SK-N-SH treated with all-trans-retinoic acid at 6 μM for 48 hours (cell line): ENCODE measurements at regions not wholly inside any gene's neighbourhood (a gene's known extent, or its start where the extent isn't known, plus 50 kb on each side); places are given as distances from the start of the nearest gene placed in this dataset.

ENCODE experiments used
- ATAC-seq: fragments of 200-7000 bp; cut with Tn5 transposase; 3 replicates; pipeline ENCODE4 v1.9.1; 2020; ENCODE audit warnings: mild to moderate bottlenecking, moderate library complexity
- ARNTL ChIP-seq: fragments of 450-650 bp; formaldehyde crosslinking; IDR thresholded peaks from 2 replicates; pipeline ENCODE4 v1.5.0; 2020; ENCODE audit warnings: low read depth, mild to moderate bottlenecking, moderate library complexity, borderline replicate concordance
- BACH2 ChIP-seq: fragments of 250-450 bp; sonication (Bioruptor Pico); IDR thresholded peaks from 2 replicates; pipeline ENCODE4 v1.9.0; 2021; ENCODE audit warnings: mild to moderate bottlenecking, borderline replicate concordance
- CREB5 ChIP-seq: fragments of 250-450 bp; sonication (Bioruptor Pico); IDR thresholded peaks from 2 replicates; pipeline ENCODE4 v1.5.1; 2020; ENCODE audit warnings: low read depth, mild to moderate bottlenecking, moderate library complexity
- CSDC2 ChIP-seq: fragments of 250-450 bp; sonication (Bioruptor Pico); IDR thresholded peaks from 2 replicates; pipeline ENCODE4 v1.5.0; 2020; ENCODE audit warnings: mild to moderate bottlenecking, moderate library complexity
- CSRNP3 ChIP-seq: fragments of 250-450 bp; sonication (Bioruptor Pico); IDR thresholded peaks from 2 replicates; pipeline ENCODE4 v1.5.1; 2021; ENCODE audit warnings: mild to moderate bottlenecking, moderate library complexity
- GLIS3 ChIP-seq: fragments of 250-450 bp; sonication (Bioruptor Pico); IDR thresholded peaks from 2 replicates; pipeline ENCODE4 v1.5.0; 2020; ENCODE audit warnings: mild to moderate bottlenecking, moderate library complexity
- PATZ1 ChIP-seq: fragments of 250-450 bp; sonication (Bioruptor Pico); IDR thresholded peaks from 2 replicates; pipeline ENCODE4 v1.8.0; 2020; ENCODE audit warnings: mild to moderate bottlenecking, moderate library complexity, borderline replicate concordance
- POU6F1 ChIP-seq: fragments of 250-450 bp; sonication (Bioruptor Pico); IDR thresholded peaks from 2 replicates; pipeline ENCODE4 v1.8.0; 2021; ENCODE audit warnings: low read depth, mild to moderate bottlenecking, moderate library complexity, borderline replicate concordance
- PPARA ChIP-seq: fragments of 250-450 bp; sonication (Bioruptor Pico); IDR thresholded peaks from 2 replicates; pipeline ENCODE4 v1.5.0; 2020; ENCODE audit warnings: mild to moderate bottlenecking, borderline replicate concordance
- RARB ChIP-seq: fragments of 250-450 bp; sonication (Bioruptor Pico); IDR thresholded peaks from 2 replicates; pipeline ENCODE4 v1.8.0; 2021; ENCODE audit warnings: mild to moderate bottlenecking, moderate library complexity
- SNAI2 ChIP-seq: fragments of 250-450 bp; sonication (Bioruptor Pico); IDR thresholded peaks from 2 replicates; pipeline ENCODE4 v1.5.0; 2020; ENCODE audit warnings: mild to moderate bottlenecking, moderate library complexity
- TCF4 ChIP-seq: fragments of 250-450 bp; sonication (Bioruptor Pico); IDR thresholded peaks from 2 replicates; pipeline ENCODE4 v1.8.0; 2021; ENCODE audit warnings: mild to moderate bottlenecking, moderate library complexity, borderline replicate concordance
- TOX ChIP-seq: fragments of 250-450 bp; sonication (Bioruptor Pico); IDR thresholded peaks from 2 replicates; pipeline ENCODE4 v1.8.0; 2021; ENCODE audit warnings: mild to moderate bottlenecking, moderate library complexity, borderline replicate concordance
- TSHZ2 ChIP-seq: fragments of 250-450 bp; sonication (Bioruptor Pico); IDR thresholded peaks from 2 replicates; pipeline ENCODE4 v1.5.0; 2020; ENCODE audit warnings: mild to moderate bottlenecking, moderate library complexity
- ZC3H10 ChIP-seq: fragments of 250-450 bp; sonication (Bioruptor Pico); IDR thresholded peaks from 2 replicates; pipeline ENCODE4 v1.5.1; 2021; ENCODE audit warnings: mild to moderate bottlenecking, moderate library complexity
- ZFP3 ChIP-seq: fragments of 250-450 bp; sonication (Bioruptor Pico); IDR thresholded peaks from 2 replicates; pipeline ENCODE4 v1.5.0; 2020; ENCODE audit warnings: mild to moderate bottlenecking, moderate library complexity
- ZFP30 ChIP-seq: fragments of 450-650 bp; formaldehyde crosslinking; IDR thresholded peaks from 2 replicates; pipeline ENCODE4 v1.5.0; 2022; ENCODE audit warnings: mild to moderate bottlenecking, moderate library complexity
- ZNF565 ChIP-seq: fragments of 450-650 bp; formaldehyde crosslinking; conservative IDR thresholded peaks from 2 replicates; pipeline ENCODE4 v1.5.0; 2020; ENCODE audit warnings: low read depth, mild to moderate bottlenecking, moderate library complexity
- ZNF70 ChIP-seq: fragments of 450-650 bp; formaldehyde crosslinking; IDR thresholded peaks from 2 replicates; pipeline ENCODE4 v1.5.0; 2020; ENCODE audit warnings: mild to moderate bottlenecking, moderate library complexity
- ZNF8 ChIP-seq: fragments of 450-650 bp; formaldehyde crosslinking; IDR thresholded peaks from 2 replicates; pipeline ENCODE4 v1.5.0; 2020; ENCODE audit warnings: mild to moderate bottlenecking, moderate library complexity

GRCh38 chr2:180061546-180061945, 54.4 kb upstream of the CWC22 start:
- ATAC-seq = no peak
- TF ChIP-seq ZNF8 (no peak), PATZ1 (no peak), PPARA (CRISPR knock-in tag) (no peak), ZC3H10 (CRISPR knock-in tag) (no peak), ZFP30 (CRISPR knock-in tag) (no peak), ARNTL (no peak), ZNF565 (CRISPR knock-in tag) (no peak), TSHZ2 (CRISPR knock-in tag) (no peak)
- TF ChIP-seq, all 23 proteins: peak for 0

GRCh38 chr2:180061085-180061484, 54.0 kb upstream of the CWC22 start:
- TF ChIP-seq TSHZ2 (CRISPR knock-in tag) (no peak), ZFP30 (CRISPR knock-in tag) (no peak), ZNF565 (CRISPR knock-in tag) (no peak), BACH2 (CRISPR knock-in tag) (no peak), ZFP3 (CRISPR knock-in tag) (no peak), RARB (CRISPR knock-in tag) (no peak), TOX (CRISPR knock-in tag) (no peak), TCF4 (CRISPR knock-in tag) (no peak), PPARA (CRISPR knock-in tag) (no peak), ZNF8 (no peak), ZNF70 (CRISPR knock-in tag) (no peak), POU6F1 (CRISPR knock-in tag) (no peak), CSDC2 (CRISPR knock-in tag) (no peak), PATZ1 (no peak), CREB5 (CRISPR knock-in tag) (no peak)
- ATAC-seq = no peak

GRCh38 chr2:180058993-180059392, 51.9 kb upstream of the CWC22 start:
- ATAC-seq = no peak
- TF ChIP-seq ZC3H10 (CRISPR knock-in tag) = no peak
- no peak for TF ChIP-seq GLIS3 (CRISPR knock-in tag)
- no peak for TF ChIP-seq SNAI2 (CRISPR knock-in tag)
- TF ChIP-seq CSRNP3 (CRISPR knock-in tag) = no peak
- no peak for TF ChIP-seq PATZ1
- no peak for TF ChIP-seq ZFP3 (CRISPR knock-in tag)
